ENCODE measurements at regions not wholly inside any gene's neighbourhood (a gene's known extent, or its start where the extent isn't known, plus 50 kb on each side); places are given as distances from the start of the nearest gene placed in this dataset.

DNA sequence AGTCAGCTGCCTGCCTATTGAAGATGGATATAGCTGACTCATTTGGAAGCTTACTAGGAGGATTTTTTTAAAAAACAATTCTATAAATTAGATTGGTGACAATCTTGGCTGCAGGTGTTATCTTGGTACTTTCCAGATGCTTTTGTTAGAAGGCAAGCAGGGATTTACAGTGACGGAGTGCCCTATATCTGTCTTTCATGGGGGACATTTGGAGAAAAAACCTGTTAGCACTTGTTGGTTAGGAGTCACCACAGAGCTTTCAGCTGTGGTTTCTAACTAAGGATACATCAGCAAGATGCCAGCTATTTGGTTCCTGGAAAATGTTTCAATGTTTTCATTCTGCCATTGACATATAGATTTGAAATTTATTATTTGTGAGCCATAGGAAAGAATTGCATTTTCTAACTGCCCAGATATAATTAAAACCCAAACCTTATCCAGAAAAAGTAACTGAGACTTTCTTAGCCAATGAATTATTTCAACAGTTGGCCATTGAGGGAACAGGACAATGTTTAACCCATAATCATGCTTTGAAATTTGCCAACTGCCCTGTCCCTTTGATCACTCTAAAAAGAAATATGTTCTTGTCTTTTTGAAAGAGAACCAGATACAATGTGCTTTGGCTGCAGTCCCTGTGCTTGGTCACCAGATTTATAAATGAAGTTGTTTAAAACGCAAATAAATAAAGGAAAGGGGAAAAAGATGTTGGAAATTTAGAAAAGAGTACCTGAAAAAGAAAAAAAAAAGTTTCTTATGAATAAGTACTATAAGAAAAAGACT lies 761.0 kb upstream of the CXADR start:
- Histone ChIP-seq H3K9ac (ENCODE audit: low read length) (no peak overlapping the region), H3K9me3 (ENCODE audit: control insufficient read depth, low read depth, low read length) (no peaks in the 10 kb centered on the region), H3K4me1 (ENCODE audit: control insufficient read depth, low read depth, low read length) (no peaks in the 10 kb centered on the region), H3K36me3 (ENCODE audit: control insufficient read depth, low read depth, low read length) (no peaks in the 10 kb centered on the region), H3K4me3 (ENCODE audit: low read length) (no peak overlapping the region), H3K27me3 (ENCODE audit: control insufficient read depth, insufficient read depth, low read length) (no peaks in the 10 kb centered on the region), H3K27ac (ENCODE audit: low read length) (no peak overlapping the region)

DNA sequence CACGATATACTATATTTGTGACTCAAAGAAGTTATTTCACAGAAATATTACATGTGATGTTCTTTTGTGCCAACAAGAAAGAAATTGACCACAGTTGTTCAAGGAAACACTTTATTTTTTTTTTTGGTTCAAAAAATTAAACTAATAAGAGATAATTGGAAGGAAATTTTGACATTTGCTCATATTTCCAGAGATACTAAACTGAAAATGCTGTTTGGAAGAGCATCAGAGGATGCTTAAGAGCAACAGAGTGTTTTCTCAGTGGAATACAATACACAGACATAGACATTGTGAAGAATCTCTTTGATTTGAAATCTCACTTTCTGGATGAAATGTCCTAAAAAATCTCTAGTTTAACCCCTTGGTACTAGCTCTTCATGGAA lies 760.4 kb upstream of the CXADR start:
- Histone ChIP-seq H3K9ac (ENCODE audit: low read length) (no peak overlapping the region), H3K9me3 (ENCODE audit: control insufficient read depth, low read depth, low read length) (no peaks in the 10 kb centered on the region), H3K4me3 (ENCODE audit: low read length) (no peak overlapping the region), H3K27me3 (ENCODE audit: control insufficient read depth, insufficient read depth, low read length) (no peaks in the 10 kb centered on the region), H3K36me3 (ENCODE audit: control insufficient read depth, low read depth, low read length) (no peaks in the 10 kb centered on the region), H3K4me1 (ENCODE audit: control insufficient read depth, low read depth, low read length) (no peaks in the 10 kb centered on the region), H3K27ac (ENCODE audit: low read length) (no peak overlapping the region)

DNA sequence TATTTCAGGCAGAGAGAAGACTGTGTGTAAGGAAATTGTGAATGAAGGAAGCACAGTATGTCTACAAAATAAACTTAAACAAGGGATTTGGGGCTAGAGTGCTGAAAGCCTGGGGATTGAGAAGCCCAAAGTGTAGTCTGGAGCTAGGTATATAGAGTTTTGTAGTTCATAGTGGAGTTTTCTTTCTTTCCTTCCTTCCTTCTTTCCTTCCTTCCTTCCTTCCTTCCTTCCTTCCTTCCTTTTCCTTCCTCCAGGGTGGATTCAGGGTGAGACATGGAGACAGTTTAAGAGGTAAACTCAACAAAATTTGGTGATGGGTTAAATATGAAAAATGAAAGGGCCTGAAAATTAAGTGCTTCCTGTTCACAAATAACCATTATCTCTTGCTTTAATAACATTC lies 757.8 kb upstream of the CXADR start:
- Histone ChIP-seq H3K4me1 (ENCODE audit: control insufficient read depth, low read depth, low read length) (no peaks in the 10 kb centered on the region), H3K9ac (ENCODE audit: low read length) (no peak overlapping the region), H3K9me3 (ENCODE audit: control insufficient read depth, low read depth, low read length) (no peaks in the 10 kb centered on the region), H3K27me3 (ENCODE audit: control insufficient read depth, insufficient read depth, low read length) (no peaks in the 10 kb centered on the region), H3K27ac (ENCODE audit: low read length) (no peak overlapping the region), H3K4me3 (ENCODE audit: low read length) (no peak overlapping the region), H3K36me3 (ENCODE audit: control insufficient read depth, low read depth, low read length) (no peaks in the 10 kb centered on the region)

DNA sequence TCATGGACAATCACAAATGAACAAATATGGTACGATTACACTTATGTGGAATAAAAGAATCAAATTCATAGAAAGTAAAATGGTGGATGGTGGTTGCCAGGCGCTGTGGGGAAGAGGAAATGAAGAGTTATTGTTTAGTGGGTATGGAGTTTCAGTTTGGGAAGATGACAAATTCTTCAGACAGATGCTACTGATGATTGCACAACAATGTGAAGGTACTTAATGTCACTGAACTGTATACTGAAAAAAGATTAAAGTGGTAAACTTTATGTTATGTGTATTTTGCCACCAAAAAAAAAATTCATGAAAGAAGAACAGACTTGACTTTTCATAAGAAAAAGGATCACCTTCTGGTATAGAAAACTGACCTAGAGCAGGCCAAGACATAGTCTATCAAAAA lies 745.6 kb upstream of the CXADR start:
- H3K27ac ChIP-seq (ENCODE audit: low read length): no peak overlapping the region
- H3K9ac ChIP-seq (ENCODE audit: low read length): no peak overlapping the region
- no peaks in the 10 kb centered on the region for H3K9me3 ChIP-seq (ENCODE audit: control insufficient read depth, low read depth, low read length)
- H3K27me3 ChIP-seq (ENCODE audit: control insufficient read depth, insufficient read depth, low read length): no peaks in the 10 kb centered on the region
- H3K4me1 ChIP-seq (ENCODE audit: control insufficient read depth, low read depth, low read length): no peaks in the 10 kb centered on the region
- no peaks in the 10 kb centered on the region for H3K36me3 ChIP-seq (ENCODE audit: control insufficient read depth, low read depth, low read length)
- H3K4me3 ChIP-seq (ENCODE audit: low read length): no peak overlapping the region

DNA sequence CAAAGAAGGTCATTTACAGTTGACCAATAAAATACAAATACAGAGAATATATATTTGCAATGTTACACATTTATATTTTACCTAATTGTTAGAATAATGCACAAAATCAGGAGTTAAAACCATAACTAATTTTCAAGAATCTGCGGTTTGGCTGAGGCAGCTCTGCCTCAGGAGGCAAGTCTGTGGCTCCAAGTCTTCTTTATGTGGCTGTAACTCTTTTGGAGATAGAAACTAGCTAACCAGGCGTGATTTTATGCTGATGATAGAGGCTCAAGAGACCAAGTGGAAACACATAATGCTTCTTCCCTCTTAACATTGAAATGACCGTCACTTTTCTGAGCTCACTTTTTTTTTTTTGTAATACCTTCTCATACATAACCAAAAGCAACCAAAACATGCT lies 744.7 kb upstream of the CXADR start:
- Histone ChIP-seq H3K36me3 (ENCODE audit: control insufficient read depth, low read depth, low read length) (no peaks in the 10 kb centered on the region), H3K9ac (ENCODE audit: low read length) (no peak overlapping the region), H3K4me3 (ENCODE audit: low read length) (no peak overlapping the region), H3K9me3 (ENCODE audit: control insufficient read depth, low read depth, low read length) (no peaks in the 10 kb centered on the region), H3K4me1 (ENCODE audit: control insufficient read depth, low read depth, low read length) (no peaks in the 10 kb centered on the region), H3K27me3 (ENCODE audit: control insufficient read depth, insufficient read depth, low read length) (no peaks in the 10 kb centered on the region), H3K27ac (ENCODE audit: low read length) (no peak overlapping the region)

DNA sequence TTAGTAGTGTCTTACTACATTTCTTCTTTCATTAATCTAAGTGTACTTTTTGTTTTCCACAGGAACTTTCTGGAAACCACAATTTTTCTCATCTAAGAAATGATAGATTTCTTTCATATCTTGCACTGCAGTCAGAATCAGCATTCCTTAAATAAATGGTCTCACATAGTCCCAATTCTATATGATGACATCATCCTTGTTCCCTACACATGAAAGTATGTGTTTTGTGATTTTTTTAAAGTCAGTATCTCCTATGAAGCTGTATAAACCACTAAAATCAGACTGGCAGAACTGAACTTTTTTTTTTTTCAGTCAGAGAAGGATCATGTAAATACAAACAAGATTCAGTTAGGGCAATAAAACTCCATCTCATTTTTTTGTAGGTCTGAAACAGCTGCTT lies 742.6 kb upstream of the CXADR start:
- no peaks in the 10 kb centered on the region for H3K27me3 ChIP-seq (ENCODE audit: control insufficient read depth, insufficient read depth, low read length)
- H3K27ac ChIP-seq (ENCODE audit: low read length): no peak overlapping the region
- no peak overlapping the region for H3K4me3 ChIP-seq (ENCODE audit: low read length)
- peaks cover 3% of the 10 kb centered on the region for H3K4me1 ChIP-seq (ENCODE audit: control insufficient read depth, low read depth, low read length)
- no peaks in the 10 kb centered on the region for H3K9me3 ChIP-seq (ENCODE audit: control insufficient read depth, low read depth, low read length)
- no peaks in the 10 kb centered on the region for H3K36me3 ChIP-seq (ENCODE audit: control insufficient read depth, low read depth, low read length)
- H3K9ac ChIP-seq (ENCODE audit: low read length): no peak overlapping the region

DNA sequence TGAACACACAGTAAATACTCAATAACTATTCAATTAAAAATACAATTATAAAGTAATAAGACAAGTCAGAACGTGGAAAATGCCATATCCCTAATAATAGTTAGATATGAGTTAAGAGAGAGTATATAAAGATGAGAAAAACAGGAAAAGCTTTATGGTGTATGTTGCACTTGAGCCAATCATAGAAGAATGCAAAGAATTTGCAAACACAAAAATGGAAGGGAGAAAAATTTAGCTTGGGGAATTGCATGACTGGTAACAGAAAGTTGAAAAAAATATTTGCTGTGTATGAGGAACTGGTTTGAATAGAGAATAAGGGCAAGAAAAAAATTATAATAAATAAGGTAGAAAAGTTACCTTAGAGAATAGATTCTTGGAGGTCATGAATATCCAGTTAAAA lies 739.6 kb upstream of the CXADR start:
- no peaks in the 10 kb centered on the region for H3K27me3 ChIP-seq (ENCODE audit: control insufficient read depth, insufficient read depth, low read length)
- H3K4me1 ChIP-seq (ENCODE audit: control insufficient read depth, low read depth, low read length): peaks cover 3% of the 10 kb centered on the region
- no peak overlapping the region for H3K27ac ChIP-seq (ENCODE audit: low read length)
- no peak overlapping the region for H3K4me3 ChIP-seq (ENCODE audit: low read length)
- no peaks in the 10 kb centered on the region for H3K36me3 ChIP-seq (ENCODE audit: control insufficient read depth, low read depth, low read length)
- H3K9me3 ChIP-seq (ENCODE audit: control insufficient read depth, low read depth, low read length): no peaks in the 10 kb centered on the region
- no peak overlapping the region for H3K9ac ChIP-seq (ENCODE audit: low read length)

DNA sequence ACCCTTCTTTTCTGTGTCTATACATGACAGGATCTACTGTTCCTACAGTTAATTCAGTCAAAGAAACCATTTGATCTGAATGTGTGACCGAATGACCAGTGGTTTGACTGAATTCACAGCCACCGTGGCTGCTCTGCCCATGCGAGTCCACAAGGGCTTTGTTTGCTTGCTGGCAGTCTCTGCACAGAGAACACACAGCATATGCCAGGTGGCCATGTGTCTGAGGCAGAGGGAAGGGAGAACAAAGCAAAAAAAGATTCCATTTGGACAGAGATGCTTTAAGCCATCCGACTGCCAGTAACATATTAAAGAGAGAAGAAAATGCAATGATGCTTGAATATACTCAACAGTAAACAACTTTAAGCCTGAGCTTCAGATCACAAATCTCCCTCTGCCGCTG lies 737.8 kb upstream of the CXADR start:
- Histone ChIP-seq H3K27me3 (ENCODE audit: control insufficient read depth, insufficient read depth, low read length) (no peaks in the 10 kb centered on the region), H3K4me3 (ENCODE audit: low read length) (no peak overlapping the region), H3K4me1 (ENCODE audit: control insufficient read depth, low read depth, low read length) (peaks cover 3% of the 10 kb centered on the region), H3K36me3 (ENCODE audit: control insufficient read depth, low read depth, low read length) (no peaks in the 10 kb centered on the region), H3K9me3 (ENCODE audit: control insufficient read depth, low read depth, low read length) (no peaks in the 10 kb centered on the region), H3K27ac (ENCODE audit: low read length) (no peak overlapping the region), H3K9ac (ENCODE audit: low read length) (no peak overlapping the region)

DNA sequence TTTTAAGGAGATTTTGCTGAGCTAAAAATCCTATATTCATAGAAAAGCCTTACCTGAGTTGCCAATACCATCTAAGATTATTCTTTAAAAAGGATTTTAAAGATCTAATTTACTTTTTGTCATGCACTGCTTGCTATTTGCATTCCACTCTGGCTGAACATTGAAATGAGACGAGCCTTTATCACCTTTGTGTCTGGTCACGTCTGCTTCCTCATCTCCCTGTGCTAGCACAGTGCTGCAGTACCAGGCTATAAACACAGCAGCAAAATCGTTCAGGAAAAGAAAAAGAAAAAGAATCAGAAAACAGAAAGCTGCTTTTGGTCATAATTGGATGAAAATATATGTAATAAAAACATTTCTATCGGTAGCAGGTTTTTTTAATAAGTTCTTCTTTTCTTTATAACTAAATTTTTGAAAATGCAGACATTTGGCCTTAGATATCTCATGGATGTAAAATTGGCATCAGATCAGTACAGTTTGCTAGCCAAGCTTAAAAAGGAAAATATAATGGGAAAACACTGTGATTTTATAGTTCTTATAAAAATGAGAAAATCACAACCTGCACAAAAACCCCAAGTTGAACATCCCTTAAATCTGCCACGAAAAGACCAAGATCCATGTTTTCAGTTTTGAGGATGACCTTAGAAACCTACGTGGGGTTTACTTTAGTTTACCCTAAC lies 735.7 kb upstream of the CXADR start:
- H3K36me3 ChIP-seq (ENCODE audit: control insufficient read depth, low read depth, low read length): no peaks in the 10 kb centered on the region
- H3K4me3 ChIP-seq (ENCODE audit: low read length): no peak overlapping the region
- H3K4me1 ChIP-seq (ENCODE audit: control insufficient read depth, low read depth, low read length): peaks cover 3% of the 10 kb centered on the region
- no peaks in the 10 kb centered on the region for H3K27me3 ChIP-seq (ENCODE audit: control insufficient read depth, insufficient read depth, low read length)
- H3K9me3 ChIP-seq (ENCODE audit: control insufficient read depth, low read depth, low read length): no peaks in the 10 kb centered on the region
- no peak overlapping the region for H3K9ac ChIP-seq (ENCODE audit: low read length)
- H3K27ac ChIP-seq (ENCODE audit: low read length): no peak overlapping the region

DNA sequence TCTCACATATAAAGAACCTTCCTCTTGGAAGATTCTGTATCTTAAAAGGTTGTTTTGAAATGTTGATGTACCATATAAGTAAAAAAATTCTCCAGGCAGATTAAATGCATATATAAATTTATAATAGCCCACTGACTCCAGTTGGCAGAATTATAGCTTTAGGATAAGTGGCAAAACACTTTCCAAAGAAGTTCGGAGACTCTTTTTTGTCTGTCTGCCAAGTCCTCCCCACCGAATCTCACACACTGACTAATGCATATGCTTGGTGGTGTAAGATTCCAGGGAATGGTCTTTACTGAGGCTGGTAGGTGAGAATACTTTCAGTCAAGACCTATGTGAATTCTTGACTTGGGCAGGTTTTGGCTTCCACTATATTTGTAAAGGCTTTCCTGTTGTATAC lies 724.3 kb upstream of the CXADR start:
- H3K9ac ChIP-seq (ENCODE audit: low read length): no peak overlapping the region
- H3K4me3 ChIP-seq (ENCODE audit: low read length): no peak overlapping the region
- H3K27ac ChIP-seq (ENCODE audit: low read length): no peak overlapping the region
- H3K27me3 ChIP-seq (ENCODE audit: control insufficient read depth, insufficient read depth, low read length): no peaks in the 10 kb centered on the region
- H3K36me3 ChIP-seq (ENCODE audit: control insufficient read depth, low read depth, low read length): no peaks in the 10 kb centered on the region
- H3K9me3 ChIP-seq (ENCODE audit: control insufficient read depth, low read depth, low read length): no peaks in the 10 kb centered on the region
- H3K4me1 ChIP-seq (ENCODE audit: control insufficient read depth, low read depth, low read length): no peaks in the 10 kb centered on the region

DNA sequence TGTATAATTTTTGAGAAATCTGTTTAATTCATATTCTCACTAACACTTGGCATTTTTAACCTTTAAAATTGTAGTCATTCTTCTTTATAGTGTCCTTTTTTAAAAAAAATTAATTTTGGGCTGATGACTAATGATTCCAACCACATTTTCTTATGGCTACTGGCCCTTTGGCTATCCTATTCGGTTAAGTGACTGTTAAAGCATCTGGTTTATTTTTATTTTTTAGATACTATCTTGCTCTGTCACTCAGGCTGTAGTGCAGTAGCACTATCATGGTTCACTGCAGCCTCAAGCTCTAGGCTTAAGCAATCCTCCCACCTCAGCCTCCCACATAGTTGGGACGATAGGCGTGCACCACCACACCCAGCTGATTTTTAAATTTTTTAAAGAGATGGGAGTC lies 723.2 kb upstream of the CXADR start:
- no peak overlapping the region for H3K4me3 ChIP-seq (ENCODE audit: low read length)
- H3K9ac ChIP-seq (ENCODE audit: low read length): no peak overlapping the region
- H3K36me3 ChIP-seq (ENCODE audit: control insufficient read depth, low read depth, low read length): no peaks in the 10 kb centered on the region
- H3K9me3 ChIP-seq (ENCODE audit: control insufficient read depth, low read depth, low read length): no peaks in the 10 kb centered on the region
- H3K27me3 ChIP-seq (ENCODE audit: control insufficient read depth, insufficient read depth, low read length): no peaks in the 10 kb centered on the region
- H3K4me1 ChIP-seq (ENCODE audit: control insufficient read depth, low read depth, low read length): no peaks in the 10 kb centered on the region
- H3K27ac ChIP-seq (ENCODE audit: low read length): no peak overlapping the region

DNA sequence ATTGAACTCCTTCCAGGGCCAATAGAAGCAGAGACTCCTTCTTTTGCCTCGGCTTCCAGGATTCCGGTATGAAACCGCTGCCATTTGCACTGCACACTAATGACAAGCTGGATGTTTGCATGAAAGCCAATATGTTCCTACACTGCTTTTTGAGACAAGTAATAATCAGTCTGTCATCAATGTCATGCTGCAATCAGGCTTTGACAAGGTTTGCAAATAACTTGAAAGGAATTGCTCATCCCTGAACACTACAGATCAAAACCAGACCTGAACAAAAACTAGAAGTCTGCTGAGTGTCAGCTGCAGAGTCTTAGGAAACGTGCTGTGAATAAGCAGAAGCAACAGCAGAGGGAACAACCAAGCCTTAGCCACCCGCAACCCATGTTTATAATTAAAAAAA lies 720.7 kb upstream of the CXADR start:
- H3K27ac ChIP-seq (ENCODE audit: low read length): no peak overlapping the region

More for the DNA sequence above, 720.7 kb upstream of the CXADR start:
- Histone ChIP-seq H3K27me3 (ENCODE audit: control insufficient read depth, insufficient read depth, low read length) (no peaks in the 10 kb centered on the region), H3K9me3 (ENCODE audit: control insufficient read depth, low read depth, low read length) (no peaks in the 10 kb centered on the region), H3K36me3 (ENCODE audit: control insufficient read depth, low read depth, low read length) (no peaks in the 10 kb centered on the region), H3K4me1 (ENCODE audit: control insufficient read depth, low read depth, low read length) (peaks cover 9% of the 10 kb centered on the region), H3K9ac (ENCODE audit: low read length) (no peak overlapping the region), H3K4me3 (ENCODE audit: low read length) (no peak overlapping the region)

Data from iPS-18a (cell line).